ENCODE measurements at regions not wholly inside any gene's neighbourhood (a gene's known extent, or its start where the extent isn't known, plus 50 kb on each side); places are given as distances from the start of the nearest gene placed in this dataset.

GRCh38 chr2:38214209-38214717 lies 138.3 kb upstream of the CYP1B1 start:
- no peak overlapping the region for H3K27ac ChIP-seq
- no peaks in the 10 kb centered on the region for H3K27me3 ChIP-seq (ENCODE audit: insufficient read depth, low read depth)
- H3K4me3 ChIP-seq (IDR thresholded peaks at IDR 0.05; ENCODE audit: insufficient read depth, low read depth, low read length), result no peak overlapping the region
- H3K4me2 ChIP-seq, result no peak overlapping the region
- H2AFZ ChIP-seq (ENCODE audit: low read depth), result no peak overlapping the region
- H3K4me1 ChIP-seq (ENCODE audit: low read depth, poor library complexity, severe bottlenecking), result no peaks in the 10 kb centered on the region
- H3K9ac ChIP-seq, result no peak overlapping the region
- no peaks in the 10 kb centered on the region for H3K79me2 ChIP-seq (ENCODE audit: insufficient read depth, low read depth)
- no peaks in the 10 kb centered on the region for H3K36me3 ChIP-seq (ENCODE audit: insufficient read depth)
- no peaks in the 10 kb centered on the region for H4K20me1 ChIP-seq (ENCODE audit: insufficient read depth)
- TF ChIP-seq CTCF (conservative IDR thresholded peaks at IDR 0.05; ENCODE audit: low read depth, low read length), result no peak

DNA sequence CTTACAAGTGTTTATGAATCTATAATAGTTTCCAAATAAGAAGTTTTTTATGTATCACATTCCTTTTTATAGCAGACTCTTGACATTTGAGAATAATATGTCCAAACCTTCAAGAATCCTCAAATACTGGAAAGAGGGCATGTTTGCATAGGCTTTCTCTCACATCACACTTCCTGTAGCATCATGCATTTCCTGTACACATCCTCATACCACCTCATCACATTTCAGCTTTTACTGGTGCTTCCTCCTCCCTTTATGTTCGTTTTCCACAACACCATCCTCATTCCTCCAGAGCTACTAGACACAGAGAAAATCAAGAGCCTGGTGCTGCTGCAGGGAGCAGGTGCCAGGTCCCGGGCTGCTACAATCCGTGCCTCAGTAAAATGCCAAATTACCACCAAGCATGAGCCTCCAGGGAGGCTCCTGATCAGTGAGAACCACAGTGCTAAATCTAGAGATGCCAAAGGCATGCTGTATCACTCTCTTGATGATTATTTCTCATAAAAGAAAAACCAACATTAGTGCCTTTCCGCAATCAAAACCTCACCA lies 137.7 kb upstream of the CYP1B1 start:
- H3K4me2 ChIP-seq, result no peak overlapping the region
- no peak for TF ChIP-seq CTCF (conservative IDR thresholded peaks at IDR 0.05; ENCODE audit: low read depth, low read length)
- no peak overlapping the region for H2AFZ ChIP-seq (ENCODE audit: low read depth)
- H3K27me3 ChIP-seq (ENCODE audit: insufficient read depth, low read depth), result no peaks in the 10 kb centered on the region
- no peak overlapping the region for H3K4me3 ChIP-seq (IDR thresholded peaks at IDR 0.05; ENCODE audit: insufficient read depth, low read depth, low read length)
- no peaks in the 10 kb centered on the region for H4K20me1 ChIP-seq (ENCODE audit: insufficient read depth)
- no peaks in the 10 kb centered on the region for H3K4me1 ChIP-seq (ENCODE audit: low read depth, poor library complexity, severe bottlenecking)
- H3K27ac ChIP-seq, result no peak overlapping the region
- H3K36me3 ChIP-seq (ENCODE audit: insufficient read depth), result no peaks in the 10 kb centered on the region
- no peaks in the 10 kb centered on the region for H3K79me2 ChIP-seq (ENCODE audit: insufficient read depth, low read depth)
- no peak overlapping the region for H3K9ac ChIP-seq

DNA sequence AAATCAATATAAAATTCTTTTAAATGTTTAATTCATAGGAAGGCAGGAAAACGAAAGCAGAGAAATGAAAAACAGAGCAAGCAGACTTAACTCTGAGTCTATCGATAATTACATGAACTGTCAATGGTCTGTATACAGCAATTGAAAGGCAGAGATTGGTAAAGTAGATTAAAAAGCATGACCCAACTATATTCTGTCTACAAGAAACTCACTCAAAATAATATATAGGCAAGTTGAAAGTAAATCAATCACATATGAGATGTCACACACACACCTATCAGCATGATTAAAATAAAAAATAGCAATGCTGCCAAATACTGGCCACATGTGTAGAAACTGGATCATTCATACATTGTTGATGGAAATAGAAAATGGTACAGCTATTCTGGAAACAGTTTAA lies 136.4 kb upstream of the CYP1B1 start:
- H3K36me3 ChIP-seq (ENCODE audit: insufficient read depth), result no peaks in the 10 kb centered on the region
- H3K4me2 ChIP-seq, result no peak overlapping the region
- H3K27ac ChIP-seq, result no peak overlapping the region
- H3K27me3 ChIP-seq (ENCODE audit: insufficient read depth, low read depth), result no peaks in the 10 kb centered on the region
- H4K20me1 ChIP-seq (ENCODE audit: insufficient read depth), result no peaks in the 10 kb centered on the region
- no peaks in the 10 kb centered on the region for H3K79me2 ChIP-seq (ENCODE audit: insufficient read depth, low read depth)
- H3K9ac ChIP-seq, result no peak overlapping the region
- no peak overlapping the region for H3K4me3 ChIP-seq (IDR thresholded peaks at IDR 0.05; ENCODE audit: insufficient read depth, low read depth, low read length)
- no peaks in the 10 kb centered on the region for H3K4me1 ChIP-seq (ENCODE audit: low read depth, poor library complexity, severe bottlenecking)
- H2AFZ ChIP-seq (ENCODE audit: low read depth), result no peak overlapping the region
- no peak for TF ChIP-seq CTCF (conservative IDR thresholded peaks at IDR 0.05; ENCODE audit: low read depth, low read length)

DNA sequence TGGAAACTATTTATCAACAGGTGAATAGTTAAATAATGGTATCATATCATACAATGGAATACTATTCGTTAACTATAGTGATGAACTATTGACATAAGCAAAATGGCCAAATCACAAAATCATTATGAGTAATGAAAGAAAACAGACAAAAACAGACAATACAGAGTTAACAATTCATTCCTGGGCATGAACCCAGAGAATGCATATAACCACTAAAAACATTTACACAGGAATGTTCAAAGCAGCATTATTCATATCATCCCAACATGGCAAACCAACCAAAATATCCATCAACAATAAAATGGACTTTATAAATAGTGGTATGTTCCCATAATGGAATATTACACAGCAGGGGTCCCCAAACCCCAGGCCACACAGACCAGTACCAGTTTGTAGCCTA lies 131.2 kb upstream of the CYP1B1 start:
- Histone ChIP-seq H3K9ac (no peak overlapping the region), H3K4me3 (IDR thresholded peaks at IDR 0.05; ENCODE audit: insufficient read depth, low read depth, low read length) (no peak overlapping the region), H2AFZ (ENCODE audit: low read depth) (no peak overlapping the region), H3K36me3 (ENCODE audit: insufficient read depth) (no peaks in the 10 kb centered on the region), H3K27ac (no peak overlapping the region), H4K20me1 (ENCODE audit: insufficient read depth) (no peaks in the 10 kb centered on the region), H3K27me3 (ENCODE audit: insufficient read depth, low read depth) (no peaks in the 10 kb centered on the region), H3K4me1 (ENCODE audit: low read depth, poor library complexity, severe bottlenecking) (no peaks in the 10 kb centered on the region), H3K4me2 (no peak overlapping the region), H3K79me2 (ENCODE audit: insufficient read depth, low read depth) (no peaks in the 10 kb centered on the region)
- no peak for TF ChIP-seq CTCF (conservative IDR thresholded peaks at IDR 0.05; ENCODE audit: low read depth, low read length)
